Stimulated activated CD4-positive, alpha-beta T cell treated with anti-CD3 and anti-CD28 coated beads, Interleukin-1b, Interleukin-23, amount 100 ng/mL, for 24 hours (primary cell): ENCODE measurements at regions not wholly inside any gene's neighbourhood (a gene's known extent, or its start where the extent isn't known, plus 50 kb on each side); places are given as distances from the start of the nearest gene placed in this dataset.

Experiments
- DNase-seq, 4 experiments: peaks; one replicate each; pipeline ENCODE4 v3.0.0-alpha.2; 2020; ENCODE audit warnings: low read depth in 4 of 4, low spot score in 1 of 4

GRCh38 chr12:77630790-77631445 is 199.8 kb upstream of the NAV3 start:
- DNase-seq = no peak

- no peak for DNase-seq
Observed at GRCh38 chr12:77630344-77630743, 200.3 kb upstream of the NAV3 start.

- DNase-seq = no peak
Observed at GRCh38 chr12:77629141-77629540, 201.6 kb upstream of the NAV3 start.

DNA sequence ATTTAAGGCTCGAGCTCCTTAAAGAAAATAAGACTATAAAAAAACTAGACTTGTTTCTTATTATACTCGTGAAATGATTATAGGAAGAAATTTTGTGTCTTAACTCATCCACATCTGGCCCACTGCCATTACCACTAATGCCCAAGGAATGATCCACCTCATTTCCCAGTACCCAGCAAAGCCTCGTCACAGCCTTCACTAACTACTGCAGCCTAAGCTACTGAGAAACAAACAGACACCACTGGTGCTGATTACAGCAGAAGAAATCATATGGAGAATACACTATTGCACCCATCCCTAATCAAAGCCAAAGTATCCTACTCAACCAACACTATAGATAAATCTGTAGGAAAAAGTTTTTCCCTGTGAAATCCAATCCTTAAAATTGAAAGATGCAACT is 205.3 kb upstream of the NAV3 start:
- DNase-seq = no peak

- no peak for DNase-seq
Observed at GRCh38 chr12:77619425-77619824, 211.3 kb upstream of the NAV3 start.

- DNase-seq = no peak
Observed at GRCh38 chr12:77617818-77618217, 212.9 kb upstream of the NAV3 start.

DNA sequence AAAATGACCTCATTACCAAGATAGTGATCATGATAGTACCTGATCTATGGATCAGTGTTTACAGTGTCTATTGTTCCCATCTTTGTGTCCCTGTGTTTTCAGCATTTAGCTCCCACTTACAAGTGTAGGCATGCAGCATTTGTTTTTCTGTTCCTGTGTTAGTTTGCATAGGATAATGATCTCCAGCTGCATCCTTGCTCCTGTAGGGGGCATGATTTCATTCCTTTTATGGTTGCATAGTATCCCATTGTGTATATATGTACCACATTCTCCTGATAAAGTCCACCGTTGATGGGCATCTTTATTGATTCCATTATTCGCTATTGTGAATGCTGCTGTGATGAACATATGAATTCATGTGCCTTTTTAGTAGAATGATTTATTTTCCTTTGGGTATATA is 215.4 kb upstream of the NAV3 start:
- no peak for DNase-seq

DNA sequence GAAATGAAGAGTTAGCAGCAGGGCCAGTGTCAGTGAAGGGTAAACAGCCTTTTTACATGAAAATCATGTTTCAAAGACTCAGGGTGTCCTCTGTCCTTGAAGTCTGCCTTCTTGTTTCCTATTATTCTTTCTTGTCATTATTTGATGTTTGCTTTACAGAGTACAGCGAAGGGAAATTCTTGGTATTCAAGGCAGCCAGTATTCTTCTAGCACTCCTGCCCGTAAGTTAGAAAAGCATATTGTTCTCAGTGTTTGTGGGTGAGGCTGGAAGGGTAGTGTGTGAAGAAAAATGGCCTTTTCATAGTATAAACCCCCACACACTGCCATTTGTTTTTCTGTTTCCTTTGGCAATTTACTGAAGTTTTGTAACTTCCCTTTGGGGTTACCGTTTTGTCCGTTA is 217.3 kb upstream of the NAV3 start:
- no peak for DNase-seq

DNA sequence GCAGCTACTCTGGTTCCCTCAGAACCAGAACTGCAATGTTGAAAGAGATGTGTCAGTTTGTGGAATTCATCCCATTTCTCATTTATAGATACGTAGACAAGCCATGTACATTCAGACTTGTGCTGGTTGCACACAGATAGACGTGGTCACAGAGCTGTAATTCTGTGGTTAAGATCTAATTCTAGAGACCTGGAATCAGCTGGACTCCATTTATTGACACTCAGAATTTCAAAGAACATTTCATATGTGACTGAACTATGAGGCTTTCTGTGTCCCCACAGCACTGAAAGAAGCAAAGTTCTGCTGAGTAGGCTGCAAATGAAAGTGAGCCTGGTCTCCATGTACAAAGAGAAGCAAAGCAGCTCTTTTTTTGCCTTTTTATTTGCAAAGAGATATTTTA is 220.2 kb upstream of the NAV3 start:
- no peak for DNase-seq

DNA sequence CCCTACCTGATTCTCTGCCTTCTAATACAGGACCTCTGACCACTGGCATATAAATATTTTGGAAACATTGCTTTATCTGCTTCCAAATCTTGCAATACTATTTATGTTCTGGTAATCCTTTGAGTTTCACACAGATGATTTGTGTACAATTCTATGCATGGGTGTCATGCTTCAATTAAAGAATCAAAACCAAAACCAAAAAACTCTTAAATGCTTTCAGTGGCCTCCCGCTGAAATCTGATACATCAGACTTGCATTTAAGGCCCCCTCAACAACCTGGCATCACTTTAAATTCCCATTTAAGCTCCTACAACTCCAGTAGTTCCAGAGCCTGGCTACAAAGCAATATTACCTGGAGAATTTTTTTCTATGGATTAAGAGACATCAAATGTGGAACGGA is 221.7 kb upstream of the NAV3 start:
- no peak for DNase-seq

GRCh38 chr12:77608271-77608824 is 222.3 kb upstream of the NAV3 start:
- no peak for DNase-seq

DNA sequence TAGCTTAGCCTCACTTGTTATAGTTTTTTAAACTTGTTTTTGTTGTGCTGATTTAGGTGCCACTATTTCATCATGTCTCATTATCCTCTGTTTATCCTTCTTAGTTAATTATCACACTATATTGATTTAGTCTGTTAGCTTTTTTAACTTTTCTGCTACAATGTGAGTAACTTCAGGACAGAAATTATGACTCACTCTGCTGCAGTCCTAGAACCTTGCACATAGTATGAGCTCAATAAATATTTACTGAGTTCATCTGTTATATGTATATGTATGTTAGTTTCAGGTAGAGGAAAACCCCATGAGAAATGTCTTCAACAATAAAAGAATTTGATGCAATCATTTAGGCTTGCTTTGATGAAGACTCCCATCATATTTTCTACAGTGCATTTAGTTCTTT is 224.3 kb upstream of the NAV3 start:
- DNase-seq = no peak

DNA sequence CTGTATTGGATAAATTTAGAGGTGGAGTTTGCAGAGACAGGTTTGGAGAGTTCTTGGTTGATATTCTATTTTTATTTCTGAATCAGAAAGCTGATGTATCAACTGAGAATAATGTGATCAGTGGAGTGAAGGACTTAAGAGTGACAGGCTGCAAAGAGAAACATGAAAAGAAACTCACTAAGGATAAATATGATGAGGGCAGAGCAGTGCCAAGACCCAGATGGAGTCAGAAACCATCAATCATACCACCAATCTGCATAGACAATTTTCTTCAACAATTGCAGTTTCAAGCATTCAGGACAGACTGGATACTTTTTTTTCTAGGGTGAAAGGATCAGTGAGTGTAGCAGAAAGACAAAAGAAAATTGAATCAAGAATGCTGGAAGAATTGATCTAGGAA is 226.7 kb upstream of the NAV3 start:
- no peak for DNase-seq

DNA sequence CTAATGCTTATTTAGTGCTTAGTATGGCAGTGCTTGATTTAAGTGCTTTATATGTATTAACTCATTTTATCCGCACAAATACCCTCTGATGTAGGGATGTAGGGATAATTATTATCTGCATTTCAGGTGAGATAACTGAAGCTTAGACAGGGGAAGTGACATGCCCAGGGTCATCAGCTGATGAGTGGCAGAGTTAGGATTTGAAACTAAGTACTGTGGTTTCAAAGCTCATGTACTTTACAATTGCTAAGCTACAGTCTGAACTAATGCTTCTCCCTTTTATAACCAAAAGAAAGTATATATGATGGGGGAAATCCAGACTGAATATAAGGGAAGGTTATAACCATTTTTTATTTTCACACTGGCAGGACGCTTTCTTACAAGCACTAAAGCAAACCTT is 229.6 kb upstream of the NAV3 start:
- no peak for DNase-seq

GRCh38 chr12:77600468-77600843 is 230.2 kb upstream of the NAV3 start:
- DNase-seq = no peak

- no peak for DNase-seq
Observed at GRCh38 chr12:77599782-77600467, 230.8 kb upstream of the NAV3 start.

DNA sequence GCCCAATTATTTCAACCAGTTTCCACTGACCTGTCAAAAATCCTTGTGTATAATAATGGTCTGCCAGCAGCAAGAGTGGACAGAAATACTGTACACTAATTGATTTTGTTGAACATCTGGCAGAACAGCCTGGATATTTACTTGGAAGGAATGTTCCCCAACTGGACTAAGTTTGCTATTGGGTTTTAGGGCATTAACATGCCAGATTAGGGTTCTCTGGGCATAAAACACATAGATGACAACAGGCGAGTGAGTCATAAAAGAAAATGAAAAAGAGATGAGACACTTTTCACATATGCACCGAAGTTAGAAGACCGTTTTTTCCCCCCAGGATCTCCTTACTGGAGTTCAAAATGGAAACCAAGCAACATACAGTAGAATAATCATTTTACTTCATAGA is 236.3 kb upstream of the NAV3 start:
- DNase-seq = no peak

DNA sequence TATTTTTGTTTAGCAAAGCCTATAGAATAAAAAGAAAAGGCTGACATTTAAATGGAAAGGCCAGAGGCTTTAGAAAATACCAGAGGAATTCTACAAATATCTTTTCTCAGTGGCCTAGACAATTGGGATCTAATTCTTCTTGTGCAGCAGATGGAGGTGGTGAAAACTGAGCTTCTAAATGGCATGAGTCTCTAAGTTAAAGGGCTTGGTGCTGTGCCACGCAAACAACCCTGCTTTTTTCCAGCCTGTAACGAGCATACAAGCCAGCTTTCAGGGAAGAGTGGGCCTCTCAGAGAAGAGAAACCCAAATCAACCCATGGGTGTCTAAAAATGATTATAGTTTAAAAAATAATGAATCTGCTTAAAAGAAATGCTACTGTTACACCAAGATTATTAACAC is 237.9 kb upstream of the NAV3 start:
- no peak for DNase-seq

- no peak for DNase-seq
Observed at GRCh38 chr12:77591959-77592743, 238.5 kb upstream of the NAV3 start.

DNA sequence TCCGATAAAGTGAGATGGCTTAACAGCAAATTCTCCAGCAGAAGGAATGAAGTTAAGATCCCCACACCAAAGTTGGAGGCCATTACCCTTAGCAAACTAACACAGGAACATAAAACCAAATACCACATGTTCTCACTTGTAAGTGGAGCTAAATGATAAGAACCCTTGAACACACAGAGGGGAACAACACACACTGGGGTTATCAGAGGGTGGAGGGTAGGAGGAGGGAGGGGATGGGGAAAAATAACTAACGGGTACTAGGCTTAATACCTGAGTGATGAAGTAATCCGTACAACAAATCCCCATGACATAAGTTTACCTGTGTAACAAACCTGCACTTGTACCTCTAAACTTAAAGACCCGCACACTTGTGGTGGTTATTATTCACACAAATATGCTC is 240.4 kb upstream of the NAV3 start:
- no peak for DNase-seq

DNA sequence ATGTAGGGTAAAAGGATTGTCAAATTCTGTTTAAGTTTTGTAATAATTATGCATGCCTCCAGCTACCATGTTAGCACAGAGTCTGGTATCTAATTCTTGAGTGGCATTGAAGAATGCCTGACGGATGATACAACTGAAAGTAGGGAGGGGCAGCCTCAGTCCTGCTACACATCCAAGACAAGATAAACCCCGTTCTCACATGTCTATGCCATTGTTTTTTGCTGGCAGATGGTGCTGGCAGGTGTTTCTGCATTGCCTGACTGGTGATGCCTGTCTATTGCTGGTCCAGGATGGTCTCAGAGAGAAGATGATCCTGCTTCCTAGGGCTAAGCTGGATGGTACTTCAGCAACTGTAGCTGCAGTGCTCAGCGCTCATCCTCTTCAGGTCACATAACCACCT is 245.8 kb upstream of the NAV3 start:
- no peak for DNase-seq
